HUES6 (cell line): ENCODE measurements at regions not wholly inside any gene's neighbourhood (a gene's known extent, or its start where the extent isn't known, plus 50 kb on each side); places are given as distances from the start of the nearest gene placed in this dataset.

Source experiments
- H3K27ac ChIP-seq: 2 replicates; pipeline ENCODE4 v1.7.0; 2013; ENCODE audit warnings: low read depth, mild to moderate bottlenecking, low read length, inconsistent platforms
- H3K27me3 ChIP-seq: 2 replicates; pipeline ENCODE4 v1.6.1; 2013; ENCODE audit warnings: low read length; ENCODE audit not compliant: control insufficient read depth, insufficient read depth
- H3K36me3 ChIP-seq: 2 replicates; pipeline ENCODE4 v1.6.1; 2013; ENCODE audit warnings: low read length; ENCODE audit not compliant: control insufficient read depth, insufficient read depth
- H3K4me1 ChIP-seq: 2 replicates; pipeline ENCODE4 v1.6.1; 2013; ENCODE audit warnings: low read length; ENCODE audit not compliant: control insufficient read depth, insufficient read depth
- H3K4me3 ChIP-seq: 2 replicates; pipeline ENCODE4 v1.5.1; 2013; ENCODE audit warnings: low read depth, low read length
- H3K9ac ChIP-seq: one replicate; pipeline ENCODE4 v1.6.1; 2013; ENCODE audit warnings: mild to moderate bottlenecking, low read length
- H3K9me3 ChIP-seq: 2 replicates; pipeline ENCODE4 v1.6.1; 2013; ENCODE audit warnings: low read depth, low read length; ENCODE audit not compliant: control insufficient read depth, insufficient read depth

GRCh38 chr13:105118426-105118985 lies 1417.0 kb downstream of the EFNB2 start:
- Histone ChIP-seq H3K27ac (no peak overlapping the region), H3K4me1 (no peaks in the 10 kb centered on the region), H3K9me3 (peaks cover 8% of the 10 kb centered on the region; the same call in 1 of the 2 replicates), H3K27me3 (no peaks in the 10 kb centered on the region), H3K9ac (no peak overlapping the region), H3K4me3 (no peak overlapping the region), H3K36me3 (no peaks in the 10 kb centered on the region)

- H3K4me3 ChIP-seq, result no peak overlapping the region
- no peaks in the 10 kb centered on the region for H3K27me3 ChIP-seq
- no peak overlapping the region for H3K27ac ChIP-seq
- no peaks in the 10 kb centered on the region for H3K4me1 ChIP-seq
- H3K36me3 ChIP-seq, result no peaks in the 10 kb centered on the region
- peaks cover 8% of the 10 kb centered on the region; the same call in 1 of the 2 replicates for H3K9me3 ChIP-seq
- no peak overlapping the region for H3K9ac ChIP-seq
Measured at GRCh38 chr13:105116966-105117365, 1418.5 kb downstream of the EFNB2 start.

GRCh38 chr13:105112561-105112960 lies 1422.9 kb downstream of the EFNB2 start:
- Histone ChIP-seq H3K9ac (no peak overlapping the region), H3K27me3 (no peaks in the 10 kb centered on the region), H3K4me3 (no peak overlapping the region), H3K4me1 (peaks cover 2% of the 10 kb centered on the region), H3K27ac (no peak overlapping the region), H3K9me3 (no peaks in the 10 kb centered on the region), H3K36me3 (no peaks in the 10 kb centered on the region)

- Histone ChIP-seq H3K4me3 (no peak overlapping the region), H3K27ac (no peak overlapping the region), H3K27me3 (no peaks in the 10 kb centered on the region), H3K36me3 (no peaks in the 10 kb centered on the region), H3K4me1 (peaks cover 7% of the 10 kb centered on the region), H3K9ac (no peak overlapping the region), H3K9me3 (no peaks in the 10 kb centered on the region)
Measured at GRCh38 chr13:105107781-105108180, 1427.7 kb downstream of the EFNB2 start.

- Histone ChIP-seq H3K9me3 (no peaks in the 10 kb centered on the region), H3K36me3 (no peaks in the 10 kb centered on the region), H3K9ac (no peak overlapping the region), H3K27ac (no peak overlapping the region), H3K4me1 (peaks cover 7% of the 10 kb centered on the region), H3K27me3 (no peaks in the 10 kb centered on the region), H3K4me3 (no peak overlapping the region)
Measured at GRCh38 chr13:105105471-105105870, 1430.0 kb downstream of the EFNB2 start.

- no peak overlapping the region for H3K27ac ChIP-seq
- no peak overlapping the region for H3K9ac ChIP-seq
- H3K4me1 ChIP-seq, result no peaks in the 10 kb centered on the region
- H3K9me3 ChIP-seq, result no peaks in the 10 kb centered on the region
- no peaks in the 10 kb centered on the region for H3K36me3 ChIP-seq
- H3K27me3 ChIP-seq, result no peaks in the 10 kb centered on the region
- no peak overlapping the region for H3K4me3 ChIP-seq
Measured at GRCh38 chr13:105097521-105097920, 1437.9 kb downstream of the EFNB2 start.

- no peaks in the 10 kb centered on the region for H3K9me3 ChIP-seq
- H3K27ac ChIP-seq, result no peak overlapping the region
- no peaks in the 10 kb centered on the region for H3K36me3 ChIP-seq
- H3K4me3 ChIP-seq, result no peak overlapping the region
- H3K9ac ChIP-seq, result no peak overlapping the region
- H3K4me1 ChIP-seq, result peaks cover 4% of the 10 kb centered on the region; the same call in 1 of the 2 replicates
- H3K27me3 ChIP-seq, result no peaks in the 10 kb centered on the region
Measured at GRCh38 chr13:105089858-105090643, 1445.4 kb downstream of the EFNB2 start.

- Histone ChIP-seq H3K4me3 (no peak overlapping the region), H3K4me1 (peaks cover 4% of the 10 kb centered on the region; the same call in 1 of the 2 replicates), H3K9me3 (no peaks in the 10 kb centered on the region), H3K27ac (no peak overlapping the region), H3K27me3 (no peaks in the 10 kb centered on the region), H3K36me3 (no peaks in the 10 kb centered on the region), H3K9ac (no peak overlapping the region)
Measured at GRCh38 chr13:105087945-105088344, 1447.5 kb downstream of the EFNB2 start.

GRCh38 chr13:105084931-105085330 lies 1450.5 kb downstream of the EFNB2 start:
- no peaks in the 10 kb centered on the region for H3K9me3 ChIP-seq
- H3K4me3 ChIP-seq, result no peak overlapping the region
- peaks cover 4% of the 10 kb centered on the region; the same call in 1 of the 2 replicates for H3K4me1 ChIP-seq
- H3K36me3 ChIP-seq, result no peaks in the 10 kb centered on the region
- H3K27ac ChIP-seq, result no peak overlapping the region
- no peaks in the 10 kb centered on the region for H3K27me3 ChIP-seq
- no peak overlapping the region for H3K9ac ChIP-seq

GRCh38 chr13:105083992-105084391 lies 1451.5 kb downstream of the EFNB2 start:
- Histone ChIP-seq H3K9ac (no peak overlapping the region), H3K36me3 (no peaks in the 10 kb centered on the region), H3K4me3 (no peak overlapping the region), H3K27ac (no peak overlapping the region), H3K4me1 (peaks cover 4% of the 10 kb centered on the region; the same call in 1 of the 2 replicates), H3K27me3 (no peaks in the 10 kb centered on the region), H3K9me3 (no peaks in the 10 kb centered on the region)

- no peaks in the 10 kb centered on the region for H3K4me1 ChIP-seq
- no peaks in the 10 kb centered on the region for H3K36me3 ChIP-seq
- no peak overlapping the region for H3K9ac ChIP-seq
- no peaks in the 10 kb centered on the region for H3K9me3 ChIP-seq
- H3K4me3 ChIP-seq, result no peak overlapping the region
- H3K27ac ChIP-seq, result no peak overlapping the region
- no peaks in the 10 kb centered on the region for H3K27me3 ChIP-seq
Measured at GRCh38 chr13:105074755-105075154, 1460.7 kb downstream of the EFNB2 start.
